OCI-LY1 (cell line): ENCODE measurements at regions not wholly inside any gene's neighbourhood (a gene's known extent, or its start where the extent isn't known, plus 50 kb on each side); places are given as distances from the start of the nearest gene placed in this dataset.

Experiments
- H2AFZ ChIP-seq: fragments of 200-600 bp; sonication (generic), shearing (Covaris generic); 2 replicates; pipeline ENCODE4 v1.6.0; 2014; ENCODE audit warnings: antibody characterized with exemption, mild to moderate bottlenecking, low read length
- H3F3A ChIP-seq: fragments of 200-600 bp; sonication (generic), shearing (Covaris generic); 2 replicates; pipeline ENCODE4 v1.6.0; 2014; ENCODE audit warnings: mild to moderate bottlenecking, antibody characterized with exemption, low read length, moderate library complexity; ENCODE audit not compliant: insufficient read depth
- H3K27ac ChIP-seq: fragments of 200-600 bp; sonication (generic); 2 replicates; pipeline ENCODE4 v1.5.1; 2014; ENCODE audit warnings: low read length, mixed run types, mild to moderate bottlenecking, low read depth; ENCODE audit not compliant: poor library complexity, severe bottlenecking
- H3K27me3 ChIP-seq: fragments of 200-600 bp; sonication (generic); 2 replicates; pipeline ENCODE4 v1.6.0; 2014; ENCODE audit warnings: antibody characterized with exemption, mild to moderate bottlenecking, low read length, moderate library complexity; ENCODE audit not compliant: insufficient read depth
- H3K36me3 ChIP-seq: fragments of 200-600 bp; sonication (generic); 2 replicates; pipeline ENCODE4 v1.6.1; 2014; ENCODE audit warnings: mild to moderate bottlenecking, antibody characterized with exemption, low read length, moderate library complexity, mixed read lengths; ENCODE audit not compliant: insufficient read depth
- H3K4me1 ChIP-seq: fragments of 200-600 bp; sonication (generic); 2 replicates; pipeline ENCODE4 v1.5.1; 2014; ENCODE audit warnings: mild to moderate bottlenecking, low read length, moderate library complexity; ENCODE audit not compliant: insufficient read depth, severe bottlenecking
- H3K4me2 ChIP-seq: fragments of 200-600 bp; sonication (generic), shearing (Covaris generic); 2 replicates; pipeline ENCODE4 v1.6.1; 2014; ENCODE audit warnings: low read length
- H3K4me3 ChIP-seq: fragments of 200-600 bp; sonication (generic); 2 replicates; pipeline ENCODE4 v1.5.1; 2014; ENCODE audit warnings: low read length, low read depth, mild to moderate bottlenecking, mixed read lengths; ENCODE audit not compliant: poor library complexity, severe bottlenecking
- H3K79me2 ChIP-seq: fragments of 200-600 bp; shearing (Covaris generic); 2 replicates; pipeline ENCODE4 v1.6.1; 2016; ENCODE audit warnings: mixed run types, low read length, mixed read lengths; ENCODE audit not compliant: insufficient read depth
- H3K9ac ChIP-seq: fragments of 200-600 bp; sonication (generic), shearing (Covaris generic); 2 replicates; pipeline ENCODE4 v1.6.1; 2014; ENCODE audit warnings: mild to moderate bottlenecking, low read length, mixed read lengths
- H3K9me2 ChIP-seq: fragments of 200-600 bp; sonication (generic), shearing (Covaris generic); 2 replicates; pipeline ENCODE4 v1.6.1; 2014; ENCODE audit warnings: low read depth, mild to moderate bottlenecking, low read length, mixed read lengths
- H3K9me3 ChIP-seq: fragments of 200-600 bp; shearing (Covaris generic); 2 replicates; pipeline ENCODE4 v1.6.1; 2014; ENCODE audit warnings: low read length, mixed read lengths
- H4K20me1 ChIP-seq: fragments of 200-600 bp; sonication (generic), shearing (Covaris generic); 2 replicates; pipeline ENCODE4 v1.6.0; 2016; ENCODE audit warnings: mild to moderate bottlenecking, low read length; ENCODE audit not compliant: insufficient read depth
- CTCF ChIP-seq: fragments of 200-600 bp; sonication (generic), shearing (Covaris generic); IDR thresholded peaks from 2 replicates; pipeline ENCODE4 v1.5.1; 2017; ENCODE audit warnings: mild to moderate bottlenecking, antibody characterized with exemption, low read length, moderate library complexity, mixed read lengths
- EZH2 ChIP-seq: fragments of 200-600 bp; sonication (generic), shearing (Covaris generic); IDR thresholded peaks from 2 replicates; pipeline ENCODE4 v1.8.0; 2017; ENCODE audit warnings: borderline replicate concordance, mixed run types, mild to moderate bottlenecking, antibody characterized with exemption, low read length, moderate library complexity, mixed read lengths

GRCh38 chr14:80387563-80387981 lies 176.3 kb upstream of the DIO2 start:
- no peak overlapping the region for H3K4me2 ChIP-seq
- H3F3A ChIP-seq = no peaks in the 10 kb centered on the region
- TF ChIP-seq CTCF (no peak), EZH2 (no peak)
- no peaks in the 10 kb centered on the region for H3K36me3 ChIP-seq
- H3K9me3 ChIP-seq = no peaks in the 10 kb centered on the region
- H3K4me1 ChIP-seq = no peaks in the 10 kb centered on the region
- H3K79me2 ChIP-seq = no peaks in the 10 kb centered on the region
- H3K27me3 ChIP-seq = no peaks in the 10 kb centered on the region
- H4K20me1 ChIP-seq = no peaks in the 10 kb centered on the region
- H3K9ac ChIP-seq = no peak overlapping the region
- no peak overlapping the region for H3K4me3 ChIP-seq
- no peak overlapping the region for H3K27ac ChIP-seq
- no peaks in the 10 kb centered on the region for H3K9me2 ChIP-seq
- H2AFZ ChIP-seq = no peak overlapping the region

- H2AFZ ChIP-seq = no peak overlapping the region
- no peak overlapping the region for H3K27ac ChIP-seq
- H3F3A ChIP-seq = no peaks in the 10 kb centered on the region
- TF ChIP-seq CTCF (no peak), EZH2 (no peak)
- H3K36me3 ChIP-seq = no peaks in the 10 kb centered on the region
- no peak overlapping the region for H3K9ac ChIP-seq
- no peaks in the 10 kb centered on the region for H3K9me3 ChIP-seq
- no peaks in the 10 kb centered on the region for H4K20me1 ChIP-seq
- H3K9me2 ChIP-seq = no peaks in the 10 kb centered on the region
- no peaks in the 10 kb centered on the region for H3K79me2 ChIP-seq
- no peak overlapping the region for H3K4me2 ChIP-seq
- no peak overlapping the region for H3K4me3 ChIP-seq
- H3K27me3 ChIP-seq = no peaks in the 10 kb centered on the region
- H3K4me1 ChIP-seq = no peaks in the 10 kb centered on the region
Observed at GRCh38 chr14:80385336-80385735, 174.0 kb upstream of the DIO2 start.

GRCh38 chr14:80383223-80383622 lies 171.9 kb upstream of the DIO2 start:
- Histone ChIP-seq H3K9me2 (no peaks in the 10 kb centered on the region), H4K20me1 (no peaks in the 10 kb centered on the region), H3K9me3 (no peaks in the 10 kb centered on the region), H3K4me2 (no peak overlapping the region), H3F3A (no peaks in the 10 kb centered on the region), H3K79me2 (no peaks in the 10 kb centered on the region), H3K4me3 (no peak overlapping the region), H3K4me1 (no peaks in the 10 kb centered on the region), H3K27ac (no peak overlapping the region), H3K27me3 (no peaks in the 10 kb centered on the region), H3K9ac (no peak overlapping the region), H3K36me3 (no peaks in the 10 kb centered on the region), H2AFZ (no peak overlapping the region)
- no peak for TF ChIP-seq CTCF
- TF ChIP-seq EZH2 = no peak
